DND-41 (cell line): ENCODE measurements at regions not wholly inside any gene's neighbourhood (a gene's known extent, or its start where the extent isn't known, plus 50 kb on each side); places are given as distances from the start of the nearest gene placed in this dataset.

ENCODE experiments used
- ATAC-seq: fragments of 200-7000 bp; cut with Tn5 transposase; 3 replicates; pipeline ENCODE4 v1.9.1; 2021; ENCODE audit warnings: low read depth; ENCODE audit not compliant: insufficient read depth
- DNase-seq: peaks from one replicate; pipeline ENCODE4 v3.0.0-alpha.2; 2020
- H2AFZ ChIP-seq: 2 replicates; pipeline ENCODE4 v1.6.0; 2012; ENCODE audit warnings: low read depth, low read length
- H3K27ac ChIP-seq: 2 replicates; pipeline ENCODE4 v1.5.1; 2012; ENCODE audit warnings: low read length, inconsistent platforms
- H3K27me3 ChIP-seq: fragments of 200-600 bp; sonication (generic); 2 replicates; pipeline ENCODE4 v1.6.0; 2012; ENCODE audit warnings: low read length, mild to moderate bottlenecking, inconsistent platforms; ENCODE audit not compliant: insufficient read depth, poor library complexity
- H3K36me3 ChIP-seq: 2 replicates; pipeline ENCODE4 v1.5.1; 2012; ENCODE audit warnings: low read length, inconsistent platforms; ENCODE audit not compliant: insufficient read depth
- H3K4me1 ChIP-seq: 2 replicates; pipeline ENCODE4 v1.5.1; 2012; ENCODE audit warnings: mild to moderate bottlenecking, low read length; ENCODE audit not compliant: insufficient read depth
- H3K4me2 ChIP-seq: 2 replicates; pipeline ENCODE4 v1.6.0; 2012; ENCODE audit warnings: mild to moderate bottlenecking, moderate library complexity, low read length, inconsistent platforms; ENCODE audit not compliant: insufficient read depth
- H3K4me3 ChIP-seq, 2 experiments: fragments of 200-600 bp in 1 of 2; shearing (Covaris generic) in 1 of 2; 2 replicates each; pipeline ENCODE4 v1.5.1; 2012 to 2016; ENCODE audit warnings: inconsistent platforms in 2 of 2, low read length in 2 of 2, mild to moderate bottlenecking in 2 of 2, low read depth in 1 of 2, moderate library complexity in 1 of 2
- H3K79me2 ChIP-seq: 2 replicates; pipeline ENCODE4 v1.6.0; 2012; ENCODE audit warnings: low read length, inconsistent platforms; ENCODE audit not compliant: insufficient read depth
- H3K9ac ChIP-seq: 2 replicates; pipeline ENCODE4 v1.6.0; 2012; ENCODE audit warnings: low read depth, mild to moderate bottlenecking, inconsistent platforms, low read length, moderate library complexity
- H3K9me3 ChIP-seq: 2 replicates; pipeline ENCODE4 v1.5.1; 2012; ENCODE audit warnings: low read length, moderate library complexity, mild to moderate bottlenecking, inconsistent platforms; ENCODE audit not compliant: insufficient read depth, severe bottlenecking
- H4K20me1 ChIP-seq: 2 replicates; pipeline ENCODE4 v1.6.0; 2012; ENCODE audit warnings: low read length; ENCODE audit not compliant: insufficient read depth
- CTCF ChIP-seq: IDR thresholded peaks from 2 replicates; pipeline ENCODE4 v1.5.1; 2012; ENCODE audit warnings: borderline replicate concordance, low read length, moderate library complexity, mild to moderate bottlenecking; ENCODE audit not compliant: poor library complexity, severe bottlenecking; ENCODE audit errors: extremely low read depth
- EZH2 ChIP-seq: IDR thresholded peaks from 3 replicates; pipeline ENCODE4 v1.6.1; 2012; ENCODE audit warnings: borderline replicate concordance, low read depth, mild to moderate bottlenecking, moderate library complexity, low read length, inconsistent platforms; ENCODE audit not compliant: severe bottlenecking

GRCh38 chr6:168208854-168209253, 110.7 kb downstream of the DACT2 start:
- Histone ChIP-seq H3K27ac (no peak overlapping the region), H3K9ac (no peak overlapping the region), H2AFZ (no peak overlapping the region), H3K9me3 (peaks cover 3% of the 10 kb centered on the region), H3K79me2 (no peaks in the 10 kb centered on the region), H3K27me3 (no peaks in the 10 kb centered on the region), H4K20me1 (no peaks in the 10 kb centered on the region), H3K4me2 (no peak overlapping the region), H3K36me3 (no peaks in the 10 kb centered on the region), H3K4me1 (no peaks in the 10 kb centered on the region), H3K4me3 (no peak overlapping the region)
- TF ChIP-seq EZH2 (no peak), CTCF (no peak)
- DNase-seq (no peak), ATAC-seq (no peak)

GRCh38 chr6:168208402-168208801, 111.2 kb downstream of the DACT2 start:
- no peak for DNase-seq
- Histone ChIP-seq H3K9me3 (peaks cover 3% of the 10 kb centered on the region), H3K4me2 (no peak overlapping the region), H3K4me3 (no peak overlapping the region), H2AFZ (no peak overlapping the region), H3K36me3 (no peaks in the 10 kb centered on the region), H3K27me3 (no peaks in the 10 kb centered on the region), H4K20me1 (no peaks in the 10 kb centered on the region), H3K79me2 (no peaks in the 10 kb centered on the region), H3K27ac (no peak overlapping the region), H3K4me1 (no peaks in the 10 kb centered on the region), H3K9ac (no peak overlapping the region)
- no peak for ATAC-seq
- TF ChIP-seq CTCF (no peak), EZH2 (no peak)

- H3K27me3 ChIP-seq, result no peaks in the 10 kb centered on the region
- H3K4me1 ChIP-seq, result no peaks in the 10 kb centered on the region
- H3K9ac ChIP-seq, result no peak overlapping the region
- H3K9me3 ChIP-seq, result peaks cover 3% of the 10 kb centered on the region
- no peak overlapping the region for H2AFZ ChIP-seq
- H3K79me2 ChIP-seq, result no peaks in the 10 kb centered on the region
- H3K4me2 ChIP-seq, result no peak overlapping the region
- H3K27ac ChIP-seq, result no peak overlapping the region
- H3K36me3 ChIP-seq, result no peaks in the 10 kb centered on the region
- no peak overlapping the region for H3K4me3 ChIP-seq
- no peak for TF ChIP-seq EZH2
- no peak for TF ChIP-seq CTCF
- no peaks in the 10 kb centered on the region for H4K20me1 ChIP-seq
- no peak for DNase-seq
- ATAC-seq, result no peak
Measured at GRCh38 chr6:168207421-168208175, 112.0 kb downstream of the DACT2 start.
